Tibial artery (tissue), 4 donors: ENCODE measurements at regions not wholly inside any gene's neighbourhood (a gene's known extent, or its start where the extent isn't known, plus 50 kb on each side); places are given as distances from the start of the nearest gene placed in this dataset.
"Not testable (repeated sequence)": the region's sequence is repeated elsewhere in the genome, so short reads cannot be mapped to it uniquely, and the experiment has no call there.

Experiments
- DNase-seq, 2 donors: peaks; one replicate each; pipeline ENCODE4 v3.0.0-alpha.2; 2019
- H3K27ac ChIP-seq, 2 donors: fragments of 200-600 bp; sonication (generic) in 1 of 2; 1 replicate in 1 of 2; 2 replicates in 1 of 2; pipeline ENCODE4 v1.5.1; 2018 to 2019; ENCODE audit warnings: mild to moderate bottlenecking in 1 of 2
- H3K27me3 ChIP-seq, 2 donors: fragments of 200-600 bp; sonication (generic) in 1 of 2; one replicate each; pipeline versions ENCODE4 v1.5.1 to v1.6.0; 2016 to 2019
- H3K36me3 ChIP-seq, 3 donors: fragments of 200-600 bp; sonication (generic) in 2 of 3; one replicate each; pipeline ENCODE4 v1.5.1; 2016 to 2019; ENCODE audit warnings: mild to moderate bottlenecking in 2 of 3
- H3K4me1 ChIP-seq, 4 donors: fragments of 200-600 bp; sonication (generic) in 2 of 4; 1 replicate in 3 of 4; 2 replicates in 1 of 4; pipeline ENCODE4 v1.5.1; 2016 to 2019
- H3K4me3 ChIP-seq, 2 donors: fragments of 200-600 bp; sonication (generic) in 1 of 2; 1 replicate in 1 of 2; 2 replicates in 1 of 2; pipeline ENCODE4 v1.5.1; 2018 to 2019; ENCODE audit warnings: mild to moderate bottlenecking in 2 of 2
- H3K9me3 ChIP-seq, 3 donors: fragments of 200-600 bp; sonication (generic) in 1 of 3; one replicate each; pipeline ENCODE4 v1.5.1; 2016 to 2019
- intact Hi-C: fragments of 100-400 bp; cut with DNase I; formaldehyde crosslinking; loops from one replicate; pipeline ENCODE4 v1.15.0; 2023; ENCODE audit warnings: low total_unique reads

DNA sequence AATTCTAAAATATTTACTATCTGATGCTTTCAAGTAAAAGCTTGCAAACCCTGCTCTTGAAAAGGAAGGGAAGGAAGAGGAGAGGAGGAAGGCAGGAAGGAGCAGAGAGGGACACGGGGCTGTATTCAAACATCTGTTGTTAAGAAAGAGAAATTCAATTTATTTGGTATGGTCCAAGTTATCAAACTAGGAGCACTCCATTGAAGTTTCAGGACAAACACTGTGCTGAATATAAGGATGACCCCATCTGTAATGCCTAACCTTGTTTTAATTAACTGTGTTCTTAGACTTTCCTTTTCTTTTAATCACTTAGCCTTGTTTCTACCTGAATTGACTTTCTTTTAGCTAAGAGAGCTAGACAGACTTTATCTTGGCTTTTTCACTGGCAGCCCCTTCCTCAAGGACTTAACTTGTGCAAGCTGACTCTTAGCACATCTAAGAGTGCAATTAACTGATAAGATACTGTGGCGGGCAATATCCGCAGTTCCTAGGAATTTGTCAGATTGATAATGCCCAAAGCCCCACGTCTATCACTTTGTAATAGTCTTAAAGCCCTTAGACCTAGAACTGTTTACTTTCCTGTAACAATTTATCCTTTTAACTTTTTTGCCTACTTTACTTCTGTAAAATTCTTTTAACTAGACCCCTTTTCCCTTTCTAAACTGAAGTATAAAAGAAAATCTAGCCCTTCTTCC lies 123.2 kb upstream of the KRTAP5-11 start:
- intact Hi-C loops, H3K36me3 ChIP-seq: not testable (repeated sequence)

DNA sequence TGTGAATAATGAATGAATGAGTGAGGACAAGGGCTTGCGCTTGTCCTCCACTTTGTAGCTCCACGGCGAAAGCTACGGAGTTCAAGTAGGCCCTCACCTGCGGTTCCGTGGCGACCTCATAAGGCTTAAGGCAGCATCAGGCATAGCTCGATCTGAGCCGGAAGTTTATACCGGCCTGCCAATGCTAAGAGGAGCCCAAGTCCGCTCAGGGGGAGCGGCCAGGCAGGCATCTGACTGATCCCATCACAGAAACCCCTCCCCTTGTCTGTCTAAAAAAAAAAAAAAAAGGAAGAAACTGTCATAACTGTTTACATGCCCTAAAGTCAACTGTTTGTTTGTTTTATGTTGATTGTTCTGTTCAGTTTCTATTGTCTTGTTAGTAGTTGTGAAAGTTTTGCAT lies 124.4 kb upstream of the KRTAP5-11 start:
- H3K27ac ChIP-seq, H3K9me3 ChIP-seq, H3K36me3 ChIP-seq, H3K4me1 ChIP-seq, DNase-seq, intact Hi-C loops, H3K4me3 ChIP-seq, H3K27me3 ChIP-seq: not testable (repeated sequence)

More for the DNA sequence above, 123.2 kb upstream of the KRTAP5-11 start:
- not testable (repeated sequence) for H3K4me3 ChIP-seq, H3K9me3 ChIP-seq, H3K4me1 ChIP-seq, H3K27ac ChIP-seq, DNase-seq, H3K27me3 ChIP-seq

DNA sequence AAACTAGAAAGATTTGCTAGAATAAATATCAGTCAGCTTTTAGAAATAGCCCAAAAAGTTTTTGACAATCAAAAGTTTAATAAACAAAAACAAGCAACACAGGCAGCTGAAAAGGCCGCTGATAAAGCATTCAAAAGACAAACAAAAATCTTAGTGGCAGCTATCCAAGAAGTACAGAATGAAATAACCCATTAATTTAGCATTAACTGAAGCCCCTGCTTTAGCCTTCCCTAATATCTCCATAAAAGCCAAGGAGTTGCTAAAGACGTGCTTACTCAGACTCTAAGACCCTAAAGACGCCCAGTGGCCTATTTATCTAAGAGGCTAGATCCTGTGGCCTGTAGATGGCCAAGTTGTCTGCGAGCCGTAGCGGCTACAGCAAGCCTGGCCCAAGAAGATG lies 123.5 kb upstream of the DEFB108B start:
- intact Hi-C loops, H3K36me3 ChIP-seq, H3K4me3 ChIP-seq, H3K4me1 ChIP-seq, H3K27me3 ChIP-seq, H3K27ac ChIP-seq, DNase-seq, H3K9me3 ChIP-seq: not testable (repeated sequence)

DNA sequence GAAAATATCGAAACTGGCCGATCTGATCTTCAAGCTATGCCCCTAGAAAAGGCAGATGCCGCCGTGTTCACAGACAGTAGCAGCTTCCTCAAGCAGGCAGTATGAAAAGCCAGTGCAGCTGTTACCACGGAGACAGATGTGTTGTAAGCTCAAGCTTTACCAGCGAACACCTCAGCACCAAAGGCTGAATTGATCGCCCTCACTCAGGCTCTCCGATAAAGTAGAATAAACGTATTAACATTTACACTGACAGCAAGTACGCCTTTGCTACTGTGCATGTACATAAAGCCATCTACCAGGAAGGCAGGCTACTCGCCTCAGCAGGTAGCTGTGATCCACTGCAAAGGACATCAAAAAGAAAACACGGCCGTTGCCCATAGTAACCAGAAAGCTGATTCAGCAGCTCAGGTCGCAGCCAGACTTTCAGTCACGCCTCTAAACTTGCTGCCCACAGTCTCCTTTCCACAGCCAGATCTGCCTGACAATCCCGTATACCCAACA lies 122.8 kb upstream of the DEFB108B start:
- H3K27ac ChIP-seq, intact Hi-C loops, DNase-seq, H3K27me3 ChIP-seq, H3K4me3 ChIP-seq, H3K36me3 ChIP-seq, H3K9me3 ChIP-seq, H3K4me1 ChIP-seq: not testable (repeated sequence)

DNA sequence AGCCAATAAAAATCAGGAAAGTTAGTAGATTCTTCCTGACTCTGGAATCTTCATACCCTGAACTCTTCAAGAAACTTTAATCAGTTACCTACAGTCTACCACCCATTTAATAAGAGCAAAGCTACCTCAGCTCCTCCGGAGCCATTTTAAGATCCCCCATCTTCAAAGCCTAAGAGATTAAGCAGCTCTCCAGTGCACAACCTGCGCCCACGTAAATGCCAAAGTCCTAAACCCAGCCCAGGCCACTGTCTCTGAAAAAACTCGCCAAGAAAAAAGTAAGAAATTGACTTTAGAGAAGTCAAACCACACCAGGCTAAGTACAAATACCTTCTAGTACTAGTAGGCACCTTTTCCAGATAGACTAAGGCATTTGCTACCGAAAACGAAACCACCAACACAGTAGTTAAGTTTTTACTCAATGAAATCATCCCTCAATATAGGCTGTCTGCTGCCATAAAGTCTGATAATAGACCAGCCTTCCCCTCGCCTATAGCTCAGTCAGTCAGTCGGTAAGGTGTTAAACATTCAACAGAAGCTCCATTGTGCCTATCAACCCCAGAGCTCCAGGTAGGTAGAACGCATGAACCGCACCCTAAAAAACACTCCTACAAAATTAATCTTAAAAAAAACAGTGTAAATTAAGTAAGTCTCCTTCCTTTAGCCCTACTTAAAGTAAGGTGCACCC lies 122.2 kb upstream of the DEFB108B start:
- H3K4me1 ChIP-seq, DNase-seq, H3K36me3 ChIP-seq, H3K27me3 ChIP-seq, H3K9me3 ChIP-seq, H3K27ac ChIP-seq, H3K4me3 ChIP-seq, intact Hi-C loops: not testable (repeated sequence)

DNA sequence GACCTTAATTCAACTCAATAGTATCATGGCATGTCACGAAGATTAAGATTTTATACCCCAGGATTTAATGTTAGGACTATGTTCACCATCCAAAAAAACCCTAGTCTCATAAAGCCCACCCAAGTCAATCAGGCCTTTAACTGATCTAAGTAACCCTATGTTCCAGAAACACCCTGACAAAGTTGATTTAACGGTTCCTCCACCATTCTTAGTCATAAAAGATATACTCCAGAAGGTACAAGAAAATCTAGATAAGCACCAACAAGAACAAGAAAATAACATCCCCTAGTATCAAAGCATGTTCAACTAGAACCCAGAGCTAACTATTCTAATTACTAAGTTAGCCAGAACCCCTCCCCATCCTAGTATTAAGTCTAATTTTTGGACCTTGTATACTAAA lies 120.7 kb upstream of the DEFB108B start:
- H3K9me3 ChIP-seq, H3K27me3 ChIP-seq, DNase-seq, intact Hi-C loops, H3K27ac ChIP-seq, H3K4me3 ChIP-seq, H3K4me1 ChIP-seq, H3K36me3 ChIP-seq: not testable (repeated sequence)

DNA sequence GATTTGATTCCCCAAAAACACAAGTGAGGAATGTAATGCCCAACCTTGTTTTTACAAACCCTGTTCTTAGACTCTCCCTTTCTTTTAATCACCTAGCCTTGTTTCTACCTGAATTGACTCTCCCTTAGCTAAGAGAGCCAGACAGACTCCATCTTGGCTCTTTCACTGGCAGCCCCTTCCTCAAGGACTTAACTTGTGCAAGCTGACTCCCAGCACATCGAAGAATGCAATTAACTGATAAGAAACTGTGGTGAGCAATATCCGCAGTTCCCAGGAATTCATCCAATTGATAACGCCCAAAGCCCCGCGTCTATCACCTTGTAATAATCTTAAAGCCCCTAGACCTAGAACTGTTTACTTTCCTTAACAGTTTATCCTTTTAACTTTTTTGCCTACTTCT lies 120.2 kb upstream of the DEFB108B start:
- H3K4me3 ChIP-seq, H3K9me3 ChIP-seq, H3K27me3 ChIP-seq, H3K36me3 ChIP-seq, H3K4me1 ChIP-seq, H3K27ac ChIP-seq, intact Hi-C loops, DNase-seq: not testable (repeated sequence)

DNA sequence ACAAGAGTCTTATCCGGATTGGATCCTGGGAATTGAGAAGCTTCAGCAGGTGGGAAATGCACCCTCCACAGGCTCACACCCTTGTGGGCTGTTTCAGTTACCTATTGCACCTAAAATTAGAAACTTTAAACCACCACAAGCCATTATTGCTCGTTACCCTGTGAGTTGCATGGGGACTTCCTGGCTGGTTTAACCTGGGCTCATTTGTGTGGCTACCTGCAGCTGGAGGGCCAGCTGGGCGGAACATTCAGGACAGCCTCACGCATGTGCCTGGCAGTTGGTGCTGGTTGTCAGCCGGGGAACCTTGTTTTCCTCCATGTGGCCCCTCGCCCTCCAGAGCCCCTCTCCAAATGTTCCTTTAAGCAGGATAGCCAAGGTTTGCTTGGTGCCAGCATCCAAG lies 118.5 kb upstream of the DEFB108B start:
- H3K9me3 ChIP-seq, H3K4me3 ChIP-seq, H3K27ac ChIP-seq, H3K36me3 ChIP-seq, H3K4me1 ChIP-seq, H3K27me3 ChIP-seq, DNase-seq, intact Hi-C loops: not testable (repeated sequence)

DNA sequence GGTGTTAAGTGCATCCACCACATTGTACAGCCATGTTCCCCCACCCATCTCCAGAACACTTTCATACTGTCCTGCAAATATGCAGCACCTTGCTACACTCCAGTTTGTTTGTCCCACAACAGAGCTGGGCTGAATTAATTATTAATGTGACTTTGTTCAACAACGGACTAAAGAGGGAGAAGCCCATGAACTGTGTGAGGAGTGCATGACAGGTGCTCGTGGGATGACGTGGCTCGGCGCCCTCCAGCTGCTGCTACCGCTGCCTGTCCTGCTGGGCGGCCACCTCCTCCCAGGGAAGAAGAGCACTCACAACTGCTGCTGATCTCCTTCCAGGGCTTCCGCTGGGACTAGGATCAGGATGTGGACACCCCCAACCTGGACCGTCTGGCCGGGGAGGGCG lies 111.2 kb upstream of the DEFB108B start:
- intact Hi-C loops, H3K4me3 ChIP-seq, H3K36me3 ChIP-seq, H3K4me1 ChIP-seq, DNase-seq, H3K9me3 ChIP-seq, H3K27me3 ChIP-seq, H3K27ac ChIP-seq: not testable (repeated sequence)

DNA sequence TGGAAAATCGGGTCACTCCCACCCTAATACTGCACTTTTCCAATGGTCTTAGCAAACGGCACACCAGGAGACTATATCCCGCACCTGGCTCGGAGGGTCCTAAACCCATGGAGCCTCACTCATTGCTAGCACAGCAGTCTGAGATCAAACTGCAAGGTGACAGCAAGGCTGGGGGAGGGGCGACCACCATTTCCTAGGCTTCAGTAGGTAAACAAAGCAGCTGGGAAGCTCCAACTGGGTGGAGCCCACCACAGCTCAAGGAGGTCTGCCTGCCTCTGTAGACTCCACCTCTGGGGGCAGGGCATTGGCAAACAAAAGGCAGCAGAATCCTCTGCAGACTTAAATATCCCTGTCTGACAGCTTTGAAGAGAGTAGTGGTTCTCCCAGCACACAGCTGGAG lies 109.0 kb upstream of the DEFB108B start:
- H3K9me3 ChIP-seq, H3K27ac ChIP-seq, DNase-seq, H3K36me3 ChIP-seq, intact Hi-C loops, H3K27me3 ChIP-seq, H3K4me3 ChIP-seq, H3K4me1 ChIP-seq: not testable (repeated sequence)

DNA sequence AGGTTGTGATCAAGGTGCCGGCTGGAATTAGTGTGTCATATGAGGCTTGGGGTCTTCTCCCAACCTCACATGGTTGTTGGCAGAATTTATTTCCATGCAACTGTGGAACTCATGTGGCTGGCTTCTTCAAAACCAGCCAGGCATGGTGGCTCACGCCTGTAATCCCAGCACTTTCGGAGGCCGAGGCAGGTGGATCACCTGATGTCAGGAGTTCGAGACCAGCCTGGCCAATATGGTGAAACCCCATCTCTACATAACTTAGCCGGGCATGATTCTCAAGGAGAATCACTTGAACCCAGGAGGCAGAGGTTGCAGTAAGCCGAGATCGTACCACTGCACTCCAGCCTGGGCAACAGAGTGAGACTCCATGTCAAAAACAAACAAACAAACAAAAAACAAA lies 102.3 kb upstream of the DEFB108B start:
- H3K9me3 ChIP-seq, H3K27ac ChIP-seq, H3K36me3 ChIP-seq, H3K4me1 ChIP-seq, DNase-seq, intact Hi-C loops, H3K27me3 ChIP-seq, H3K4me3 ChIP-seq: not testable (repeated sequence)

DNA sequence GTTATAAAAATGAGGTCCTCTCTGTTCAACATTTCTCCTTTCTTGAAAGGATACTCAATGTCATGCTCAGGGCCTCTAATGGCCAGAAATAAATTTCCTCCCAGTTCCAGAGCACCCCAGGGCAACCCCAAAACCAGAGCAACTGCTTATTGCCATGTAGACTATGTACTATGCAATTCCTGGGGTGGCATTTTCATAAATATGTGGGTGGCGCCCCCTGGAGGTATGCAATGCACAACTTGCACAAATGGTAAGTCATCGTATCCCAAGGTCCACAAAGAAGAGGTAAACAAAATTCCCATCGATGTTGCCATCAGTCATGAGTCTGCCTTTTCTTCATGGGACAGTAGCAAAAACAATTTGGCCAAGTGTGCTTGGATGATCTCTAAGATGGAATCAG lies 98.6 kb upstream of the DEFB108B start:
- DNase-seq, H3K36me3 ChIP-seq, H3K4me1 ChIP-seq, H3K27ac ChIP-seq, H3K4me3 ChIP-seq, H3K27me3 ChIP-seq, H3K9me3 ChIP-seq, intact Hi-C loops: not testable (repeated sequence)

DNA sequence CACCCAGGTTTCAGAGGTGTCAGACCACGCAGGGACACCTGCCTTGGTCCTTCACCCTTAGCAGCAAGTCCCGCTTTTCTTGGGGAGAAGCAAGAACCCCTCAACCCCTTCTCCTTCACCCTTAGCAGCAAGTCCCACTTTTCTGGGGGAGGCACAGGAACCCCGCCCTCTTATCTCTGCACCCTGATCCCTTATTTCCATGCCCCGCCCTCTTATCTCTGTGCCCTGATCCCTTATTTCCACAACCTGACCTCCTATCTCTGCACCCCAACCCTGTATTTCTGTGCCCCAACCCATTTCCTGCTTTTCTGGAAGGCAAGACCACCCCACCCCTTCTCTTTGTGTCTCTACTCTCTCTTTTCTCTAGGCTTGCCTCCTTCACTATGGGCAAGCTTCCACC lies 94.7 kb upstream of the DEFB108B start:
- intact Hi-C loops, H3K4me1 ChIP-seq, H3K27ac ChIP-seq, DNase-seq, H3K27me3 ChIP-seq, H3K4me3 ChIP-seq, H3K36me3 ChIP-seq, H3K9me3 ChIP-seq: not testable (repeated sequence)

DNA sequence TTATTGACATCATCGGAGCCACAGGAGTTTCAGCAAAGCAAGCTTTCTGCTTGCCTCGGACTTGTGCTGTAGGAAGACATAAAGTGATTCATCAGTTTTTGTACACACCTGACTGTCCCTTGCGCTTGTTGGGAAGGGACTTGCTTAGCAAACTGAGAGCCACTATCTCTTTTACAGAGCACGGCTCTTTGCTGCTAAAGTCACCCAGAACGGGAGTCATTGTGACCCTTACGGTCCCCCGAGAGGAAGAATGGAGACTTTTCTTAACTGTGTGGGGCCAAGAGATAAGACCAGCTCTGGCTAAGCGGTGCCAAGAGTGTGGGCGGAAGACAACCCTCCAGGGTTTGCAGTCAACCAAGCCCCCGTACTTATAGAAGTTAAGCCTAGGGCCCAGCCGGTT lies 89.6 kb upstream of the DEFB108B start:
- H3K27ac ChIP-seq, DNase-seq, H3K27me3 ChIP-seq, H3K36me3 ChIP-seq, H3K4me1 ChIP-seq, H3K9me3 ChIP-seq, intact Hi-C loops, H3K4me3 ChIP-seq: not testable (repeated sequence)

DNA sequence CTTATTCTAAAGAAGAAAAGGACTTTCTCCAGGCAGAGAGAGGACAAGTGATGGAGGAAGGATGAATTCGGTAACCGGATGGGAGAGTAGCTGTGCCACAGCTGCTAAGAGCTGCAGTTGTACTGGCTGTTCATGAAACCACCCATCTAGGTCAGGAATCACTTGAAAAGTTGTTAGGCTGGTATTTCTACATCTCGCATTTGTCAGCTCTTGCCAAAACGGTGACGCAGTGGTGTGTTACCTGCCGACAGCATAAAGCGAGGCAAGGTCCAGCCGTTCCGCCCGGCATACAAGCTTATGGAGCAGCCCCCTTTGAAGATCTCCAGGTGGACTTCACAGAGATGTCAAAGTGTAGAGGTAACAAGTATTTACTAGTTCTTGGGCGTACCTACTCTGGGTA lies 87.3 kb upstream of the DEFB108B start:
- H3K27me3 ChIP-seq, H3K4me3 ChIP-seq, H3K27ac ChIP-seq, H3K9me3 ChIP-seq, DNase-seq, H3K4me1 ChIP-seq, H3K36me3 ChIP-seq, intact Hi-C loops: not testable (repeated sequence)
